ENCODE measurements at regions not wholly inside any gene's neighbourhood (a gene's known extent, or its start where the extent isn't known, plus 50 kb on each side); places are given as distances from the start of the nearest gene placed in this dataset.
"Not testable (repeated sequence)": the region's sequence is repeated elsewhere in the genome, so short reads cannot be mapped to it uniquely, and the experiment has no call there.

- H3K4me2 ChIP-seq: no peak overlapping the region
- H3K27ac ChIP-seq: no peak overlapping the region
- H4K20me1 ChIP-seq (ENCODE audit: low read depth): no peaks in the 10 kb centered on the region
- Mint-ChIP-seq H3K9me3 (peaks cover 5% of the 10 kb centered on the region), H3K4me1 (peaks cover 2% of the 10 kb centered on the region), H3K27ac (no peak overlapping the region), H3K4me3 (no peak overlapping the region), H3K27me3 (ENCODE audit: insufficient read depth, low read depth) (peaks cover 3% of the 10 kb centered on the region), H3K36me3 (no peaks in the 10 kb centered on the region)
- no peak overlapping the region for H3K4me3 ChIP-seq
- H2AFZ ChIP-seq (replicated peaks): no peak overlapping the region
- no peaks in the 10 kb centered on the region for H3K27me3 ChIP-seq
- no peaks in the 10 kb centered on the region for H3K36me3 ChIP-seq
- no peaks in the 10 kb centered on the region for H3F3A ChIP-seq (ENCODE audit: low read depth)
- H3K79me2 ChIP-seq (ENCODE audit: low read depth): no peaks in the 10 kb centered on the region
- TF ChIP-seq EZH2 (IDR thresholded peaks at IDR 0.05) (no peak), CTCF (IDR thresholded peaks at IDR 0.05) (no peak), EZH2phosphoT487 (IDR thresholded peaks at IDR 0.05) (no peak)
- DNase-seq (ENCODE audit: low spot score): no peak
- H3K9me3 ChIP-seq (ENCODE audit: low read depth): no peaks in the 10 kb centered on the region
- H3K4me1 ChIP-seq: no peaks in the 10 kb centered on the region
- H3K9ac ChIP-seq: no peak overlapping the region
Observed at GRCh38 chr10:63689768-63690167, 168.6 kb downstream of the REEP3 start.

GRCh38 chr10:63692220-63692896 lies 171.2 kb downstream of the REEP3 start:
- H3K36me3 Mint-ChIP-seq: no peaks in the 10 kb centered on the region
- H3K27me3 Mint-ChIP-seq (ENCODE audit: insufficient read depth, low read depth): peaks cover 3% of the 10 kb centered on the region
- Histone ChIP-seq H3K4me3 (no peak overlapping the region), H3K4me2 (no peak overlapping the region), H3K79me2 (ENCODE audit: low read depth) (no peaks in the 10 kb centered on the region), H3F3A (ENCODE audit: low read depth) (no peaks in the 10 kb centered on the region), H3K4me1 (no peaks in the 10 kb centered on the region), H3K9me3 (ENCODE audit: low read depth) (no peaks in the 10 kb centered on the region), H3K27me3 (no peaks in the 10 kb centered on the region), H3K9ac (no peak overlapping the region), H4K20me1 (ENCODE audit: low read depth) (no peaks in the 10 kb centered on the region), H3K27ac (no peak overlapping the region), H2AFZ (replicated peaks) (no peak overlapping the region), H3K36me3 (no peaks in the 10 kb centered on the region)
- no peak for DNase-seq (ENCODE audit: low spot score)
- TF ChIP-seq EZH2 (IDR thresholded peaks at IDR 0.05): no peak
- no peak for TF ChIP-seq EZH2phosphoT487 (IDR thresholded peaks at IDR 0.05)
- no peak for TF ChIP-seq CTCF (IDR thresholded peaks at IDR 0.05)
- no peaks in the 10 kb centered on the region for H3K4me1 Mint-ChIP-seq
- no peak overlapping the region for H3K4me3 Mint-ChIP-seq
- H3K27ac Mint-ChIP-seq: no peak overlapping the region
- peaks cover 5% of the 10 kb centered on the region for H3K9me3 Mint-ChIP-seq

- not testable (repeated sequence) for H3K27me3 ChIP-seq; H3K4me3 ChIP-seq; H3K4me3 Mint-ChIP-seq; H3K9ac ChIP-seq; H3F3A ChIP-seq (ENCODE audit: low read depth); H3K36me3 Mint-ChIP-seq; H3K27ac ChIP-seq; H3K4me1 Mint-ChIP-seq; H3K27ac Mint-ChIP-seq; H4K20me1 ChIP-seq (ENCODE audit: low read depth); H3K9me3 ChIP-seq (ENCODE audit: low read depth); H3K4me2 ChIP-seq; H3K36me3 ChIP-seq; H3K27me3 Mint-ChIP-seq (ENCODE audit: insufficient read depth, low read depth); DNase-seq (ENCODE audit: low spot score); H3K79me2 ChIP-seq (ENCODE audit: low read depth); H2AFZ ChIP-seq (replicated peaks); H3K4me1 ChIP-seq; H3K9me3 Mint-ChIP-seq
Observed at GRCh38 chr10:63693021-63693420, 171.8 kb downstream of the REEP3 start.

GRCh38 chr10:63696205-63696604 lies 175.0 kb downstream of the REEP3 start:
- peaks cover 5% of the 10 kb centered on the region for H3K9me3 Mint-ChIP-seq
- H4K20me1 ChIP-seq (ENCODE audit: low read depth): no peaks in the 10 kb centered on the region
- H3K4me1 ChIP-seq: no peaks in the 10 kb centered on the region
- peaks cover 3% of the 10 kb centered on the region for H3K27me3 Mint-ChIP-seq (ENCODE audit: insufficient read depth, low read depth)
- H3K79me2 ChIP-seq (ENCODE audit: low read depth): no peaks in the 10 kb centered on the region
- TF ChIP-seq CTCF (IDR thresholded peaks at IDR 0.05): no peak
- TF ChIP-seq EZH2phosphoT487 (IDR thresholded peaks at IDR 0.05): no peak
- TF ChIP-seq EZH2 (IDR thresholded peaks at IDR 0.05): no peak
- H3K4me3 Mint-ChIP-seq: no peak overlapping the region
- no peaks in the 10 kb centered on the region for H3K9me3 ChIP-seq (ENCODE audit: low read depth)
- H3K4me2 ChIP-seq: no peak overlapping the region
- no peak overlapping the region for H3K27ac Mint-ChIP-seq
- H2AFZ ChIP-seq (replicated peaks): no peak overlapping the region
- H3K4me1 Mint-ChIP-seq: no peaks in the 10 kb centered on the region
- no peak overlapping the region for H3K27ac ChIP-seq
- H3K36me3 Mint-ChIP-seq: no peaks in the 10 kb centered on the region
- H3F3A ChIP-seq (ENCODE audit: low read depth): no peaks in the 10 kb centered on the region
- no peaks in the 10 kb centered on the region for H3K36me3 ChIP-seq
- no peaks in the 10 kb centered on the region for H3K27me3 ChIP-seq
- H3K4me3 ChIP-seq: no peak overlapping the region
- DNase-seq (ENCODE audit: low spot score): no peak
- H3K9ac ChIP-seq: no peak overlapping the region

Measured in neural progenitor cell (in vitro differentiated cells).